Superior temporal gyrus (tissue), 1 donor: ENCODE measurements at regions not wholly inside any gene's neighbourhood (a gene's known extent, or its start where the extent isn't known, plus 50 kb on each side); places are given as distances from the start of the nearest gene placed in this dataset.
A peak's percentile ranks its signal among the peaks of the same experiment; 100 is the strongest.
"Not testable (repeated sequence)": the region's sequence is repeated elsewhere in the genome, so short reads cannot be mapped to it uniquely, and the experiment has no call there.

ENCODE experiments used
- DNase-seq: peaks from one replicate; pipeline ENCODE4 v3.0.0-alpha.2; 2016; ENCODE audit errors: extremely low spot score

GRCh38 chr4:132382243-132382642 is 766.9 kb upstream of the PCDH10 start:
- DNase-seq = no peak

- DNase-seq = no peak
Measured at GRCh38 chr4:132383571-132384199, 765.4 kb upstream of the PCDH10 start.

- DNase-seq = no peak
Measured at GRCh38 chr4:132384709-132385108, 764.4 kb upstream of the PCDH10 start.

- DNase-seq = no peak
Measured at GRCh38 chr4:132386130-132386529, 763.0 kb upstream of the PCDH10 start.

- no peak for DNase-seq
Measured at GRCh38 chr4:132387060-132387459, 762.0 kb upstream of the PCDH10 start.

- no peak for DNase-seq
Measured at GRCh38 chr4:132395561-132395960, 753.5 kb upstream of the PCDH10 start.

- DNase-seq = no peak
Measured at GRCh38 chr4:132396636-132397035, 752.5 kb upstream of the PCDH10 start.

- no peak for DNase-seq
Measured at GRCh38 chr4:132417220-132417619, 731.9 kb upstream of the PCDH10 start.

- no peak for DNase-seq
Measured at GRCh38 chr4:132427125-132427524, 722.0 kb upstream of the PCDH10 start.

- DNase-seq = no peak
Measured at GRCh38 chr4:132437117-132437516, 712.0 kb upstream of the PCDH10 start.

GRCh38 chr4:132445386-132445785 is 703.7 kb upstream of the PCDH10 start:
- no peak for DNase-seq

- DNase-seq = not testable (repeated sequence)
Measured at GRCh38 chr4:132457987-132458386, 691.1 kb upstream of the PCDH10 start.

- DNase-seq = no peak
Measured at GRCh38 chr4:132479543-132479942, 669.6 kb upstream of the PCDH10 start.

- DNase-seq = no peak
Measured at GRCh38 chr4:132488555-132488954, 660.5 kb upstream of the PCDH10 start.

- DNase-seq = no peak
Measured at GRCh38 chr4:132493476-132493875, 655.6 kb upstream of the PCDH10 start.

- DNase-seq = not testable (repeated sequence)
Measured at GRCh38 chr4:132495267-132495812, 653.8 kb upstream of the PCDH10 start.

- no peak for DNase-seq
Measured at GRCh38 chr4:132498215-132498614, 650.9 kb upstream of the PCDH10 start.

- DNase-seq = peak; percentile 33
Measured at GRCh38 chr4:132502096-132502552, 647.0 kb upstream of the PCDH10 start.

GRCh38 chr4:132504438-132504837 is 644.7 kb upstream of the PCDH10 start:
- no peak for DNase-seq

- no peak for DNase-seq
Measured at GRCh38 chr4:132506568-132506967, 642.5 kb upstream of the PCDH10 start.

GRCh38 chr4:132513491-132513890 is 635.6 kb upstream of the PCDH10 start:
- no peak for DNase-seq

- DNase-seq = no peak
Measured at GRCh38 chr4:132526652-132527051, 622.4 kb upstream of the PCDH10 start.

GRCh38 chr4:132527817-132528216 is 621.3 kb upstream of the PCDH10 start:
- no peak for DNase-seq

- DNase-seq = no peak
Measured at GRCh38 chr4:132530861-132531260, 618.2 kb upstream of the PCDH10 start.
